Activated CD8-positive, alpha-beta memory T cell treated with anti-CD3 and anti-CD28 coated beads, Interleukin-2, amount 50 U/mL, for 48 hours (primary cell): ENCODE measurements at regions not wholly inside any gene's neighbourhood (a gene's known extent, or its start where the extent isn't known, plus 50 kb on each side); places are given as distances from the start of the nearest gene placed in this dataset.

Experiments used
- DNase-seq: peaks from one replicate; pipeline ENCODE4 v3.0.0-alpha.2; 2020

GRCh38 chr2:120854014-120854620, 118.4 kb downstream of the GLI2 start:
- DNase-seq: no peak

GRCh38 chr2:120854766-120855530, 119.3 kb downstream of the GLI2 start:
- DNase-seq: no peak

GRCh38 chr2:120855855-120856405, 120.3 kb downstream of the GLI2 start:
- DNase-seq: no peak

GRCh38 chr2:120856421-120856862, 120.8 kb downstream of the GLI2 start:
- DNase-seq: no peak

- DNase-seq: no peak
Observed at GRCh38 chr2:120857422-120857821, 121.8 kb downstream of the GLI2 start.

GRCh38 chr2:120857931-120858330, 122.3 kb downstream of the GLI2 start:
- DNase-seq: no peak

- DNase-seq: no peak
Observed at GRCh38 chr2:120858361-120859106, 122.9 kb downstream of the GLI2 start.

- no peak for DNase-seq
Observed at GRCh38 chr2:120859128-120859527, 123.5 kb downstream of the GLI2 start.

- DNase-seq: no peak
Observed at GRCh38 chr2:120859814-120860578, 124.3 kb downstream of the GLI2 start.

- no peak for DNase-seq
Observed at GRCh38 chr2:120860579-120860922, 124.9 kb downstream of the GLI2 start.

- DNase-seq: no peak
Observed at GRCh38 chr2:120861191-120861575, 125.5 kb downstream of the GLI2 start.

- no peak for DNase-seq
Observed at GRCh38 chr2:120861576-120862191, 126.0 kb downstream of the GLI2 start.

- DNase-seq: no peak
Observed at GRCh38 chr2:120862201-120863060, 126.8 kb downstream of the GLI2 start.

GRCh38 chr2:120863146-120863545, 127.5 kb downstream of the GLI2 start:
- no peak for DNase-seq

GRCh38 chr2:120863661-120864320, 128.1 kb downstream of the GLI2 start:
- DNase-seq: no peak

GRCh38 chr2:120864981-120865380, 129.3 kb downstream of the GLI2 start:
- DNase-seq: no peak

GRCh38 chr2:120865656-120866055, 130.0 kb downstream of the GLI2 start:
- no peak for DNase-seq

GRCh38 chr2:120866071-120866470, 130.4 kb downstream of the GLI2 start:
- DNase-seq: no peak

- no peak for DNase-seq
Observed at GRCh38 chr2:120866483-120867140, 130.9 kb downstream of the GLI2 start.
